DOHH2 (cell line): ENCODE measurements at regions not wholly inside any gene's neighbourhood (a gene's known extent, or its start where the extent isn't known, plus 50 kb on each side); places are given as distances from the start of the nearest gene placed in this dataset.

Experiments
- H3F3A ChIP-seq: fragments of 200-600 bp; sonication (generic), shearing (Covaris generic); 2 replicates; pipeline ENCODE4 v1.6.0; 2016; ENCODE audit warnings: antibody characterized with exemption, mild to moderate bottlenecking; ENCODE audit not compliant: control insufficient read depth, insufficient read depth
- H3K27ac ChIP-seq: fragments of 200-600 bp; sonication (generic); 2 replicates; pipeline ENCODE4 v1.5.1; 2014; ENCODE audit warnings: low read depth, mild to moderate bottlenecking, low read length, moderate library complexity
- H3K27me3 ChIP-seq: fragments of 200-600 bp; sonication (generic); 2 replicates; pipeline ENCODE4 v1.6.1; 2014; ENCODE audit warnings: mild to moderate bottlenecking, low read length, mixed read lengths; ENCODE audit not compliant: control insufficient read depth
- H3K36me3 ChIP-seq: fragments of 200-600 bp; sonication (generic); 2 replicates; pipeline ENCODE4 v1.6.1; 2014; ENCODE audit warnings: mild to moderate bottlenecking, low read length, moderate library complexity, mixed read lengths; ENCODE audit not compliant: control insufficient read depth
- H3K4me1 ChIP-seq: fragments of 200-600 bp; sonication (generic); 2 replicates; pipeline ENCODE4 v1.6.1; 2014; ENCODE audit warnings: mild to moderate bottlenecking, low read length, mixed read lengths; ENCODE audit not compliant: control insufficient read depth
- H3K4me2 ChIP-seq: fragments of 200-600 bp; sonication (generic); 2 replicates; pipeline ENCODE4 v1.6.0; 2014; ENCODE audit warnings: mild to moderate bottlenecking, low read length, moderate library complexity
- H3K4me3 ChIP-seq: fragments of 200-600 bp; sonication (generic); 2 replicates; pipeline ENCODE4 v1.5.1; 2014; ENCODE audit warnings: mild to moderate bottlenecking, low read length, mixed read lengths
- H3K79me2 ChIP-seq: fragments of 200-600 bp; sonication (generic); 2 replicates; pipeline ENCODE4 v1.6.1; 2014; ENCODE audit warnings: mild to moderate bottlenecking, low read length, mixed read lengths; ENCODE audit not compliant: control insufficient read depth
- H3K9me2 ChIP-seq: fragments of 200-600 bp; sonication (generic); replicated peaks from 2 replicates; pipeline ENCODE4 v1.6.1; 2014; ENCODE audit warnings: mild to moderate bottlenecking, low read length, mixed read lengths; ENCODE audit not compliant: control insufficient read depth
- H3K9me3 ChIP-seq: fragments of 200-600 bp; sonication (generic); 2 replicates; pipeline ENCODE4 v1.6.1; 2014; ENCODE audit warnings: antibody characterized with exemption, low read length, mixed read lengths; ENCODE audit not compliant: control insufficient read depth, insufficient read depth
- H4K20me1 ChIP-seq: fragments of 200-600 bp; sonication (generic); 2 replicates; pipeline ENCODE4 v1.6.0; 2014; ENCODE audit warnings: low read depth, mild to moderate bottlenecking, antibody characterized with exemption, low read length, moderate library complexity; ENCODE audit not compliant: control insufficient read depth, insufficient read depth
- EZH2phosphoT487 ChIP-seq: fragments of 200-600 bp; sonication (generic); IDR thresholded peaks from 2 replicates; pipeline ENCODE4 v1.6.1; 2017; ENCODE audit warnings: borderline replicate concordance, mild to moderate bottlenecking, antibody characterized with exemption, low read length, moderate library complexity, mixed read lengths
- TF ChIP-seq, protein P1 (sequence below): fragments of 200-600 bp; sonication (generic); IDR thresholded peaks from one replicate; pipeline ENCODE4 v1.5.1; 2014; ENCODE audit warnings: antibody characterized with exemption, mild to moderate bottlenecking, low read depth, low read length; ENCODE audit not compliant: poor library complexity, severe bottlenecking

DNA sequence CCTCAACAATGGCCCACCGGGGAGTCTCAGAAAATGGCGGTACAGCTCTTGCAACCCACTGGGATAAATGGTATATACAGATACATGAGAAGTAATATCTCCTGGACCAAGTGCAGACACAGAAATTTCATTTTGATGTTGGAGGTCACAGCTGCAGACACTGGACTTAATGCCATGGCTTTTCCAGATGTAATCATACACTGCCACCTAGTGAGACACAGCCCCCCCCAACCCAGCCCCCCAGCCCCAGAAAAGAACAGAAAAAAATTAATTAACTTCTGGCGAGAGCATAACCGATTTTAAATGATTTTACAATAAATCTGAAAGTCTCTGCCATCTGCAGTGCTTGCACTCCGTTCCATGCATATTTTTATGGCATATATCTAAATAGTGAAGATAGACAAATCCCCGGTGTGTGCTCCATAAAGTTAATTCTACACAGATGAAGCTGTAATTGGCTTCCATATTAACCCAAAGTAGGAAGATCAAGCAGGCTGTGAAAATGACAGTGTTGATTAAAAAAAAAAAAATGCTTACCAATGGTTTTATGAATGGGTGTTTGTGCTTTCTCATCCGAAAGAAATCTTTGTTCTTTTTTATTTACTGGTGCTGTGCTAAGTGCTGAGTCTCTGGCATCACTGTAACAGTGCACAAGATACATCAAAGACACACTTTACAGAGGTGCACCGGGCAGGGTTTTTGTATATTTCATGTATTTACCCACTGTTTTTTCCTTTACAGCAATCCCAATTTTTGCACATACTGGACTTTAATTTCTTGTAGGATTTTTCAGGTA is 804.1 kb downstream of the TFAP2A start:
- H3K4me2 ChIP-seq: no peak overlapping the region
- H3K79me2 ChIP-seq: no peaks in the 10 kb centered on the region
- no peaks in the 10 kb centered on the region for H3K4me1 ChIP-seq
- H3K4me3 ChIP-seq: no peak overlapping the region
- H3F3A ChIP-seq: no peaks in the 10 kb centered on the region
- H4K20me1 ChIP-seq: no peaks in the 10 kb centered on the region
- H3K36me3 ChIP-seq: no peaks in the 10 kb centered on the region
- no peaks in the 10 kb centered on the region for H3K9me3 ChIP-seq
- H3K27ac ChIP-seq: no peak overlapping the region
- H3K9me2 ChIP-seq: no peaks in the 10 kb centered on the region
- H3K27me3 ChIP-seq: no peaks in the 10 kb centered on the region
- TF ChIP-seq EZH2phosphoT487: no peak
- TF ChIP-seq, protein P1, sequence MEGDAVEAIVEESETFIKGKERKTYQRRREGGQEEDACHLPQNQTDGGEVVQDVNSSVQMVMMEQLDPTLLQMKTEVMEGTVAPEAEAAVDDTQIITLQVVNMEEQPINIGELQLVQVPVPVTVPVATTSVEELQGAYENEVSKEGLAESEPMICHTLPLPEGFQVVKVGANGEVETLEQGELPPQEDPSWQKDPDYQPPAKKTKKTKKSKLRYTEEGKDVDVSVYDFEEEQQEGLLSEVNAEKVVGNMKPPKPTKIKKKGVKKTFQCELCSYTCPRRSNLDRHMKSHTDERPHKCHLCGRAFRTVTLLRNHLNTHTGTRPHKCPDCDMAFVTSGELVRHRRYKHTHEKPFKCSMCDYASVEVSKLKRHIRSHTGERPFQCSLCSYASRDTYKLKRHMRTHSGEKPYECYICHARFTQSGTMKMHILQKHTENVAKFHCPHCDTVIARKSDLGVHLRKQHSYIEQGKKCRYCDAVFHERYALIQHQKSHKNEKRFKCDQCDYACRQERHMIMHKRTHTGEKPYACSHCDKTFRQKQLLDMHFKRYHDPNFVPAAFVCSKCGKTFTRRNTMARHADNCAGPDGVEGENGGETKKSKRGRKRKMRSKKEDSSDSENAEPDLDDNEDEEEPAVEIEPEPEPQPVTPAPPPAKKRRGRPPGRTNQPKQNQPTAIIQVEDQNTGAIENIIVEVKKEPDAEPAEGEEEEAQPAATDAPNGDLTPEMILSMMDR: no peak

DNA sequence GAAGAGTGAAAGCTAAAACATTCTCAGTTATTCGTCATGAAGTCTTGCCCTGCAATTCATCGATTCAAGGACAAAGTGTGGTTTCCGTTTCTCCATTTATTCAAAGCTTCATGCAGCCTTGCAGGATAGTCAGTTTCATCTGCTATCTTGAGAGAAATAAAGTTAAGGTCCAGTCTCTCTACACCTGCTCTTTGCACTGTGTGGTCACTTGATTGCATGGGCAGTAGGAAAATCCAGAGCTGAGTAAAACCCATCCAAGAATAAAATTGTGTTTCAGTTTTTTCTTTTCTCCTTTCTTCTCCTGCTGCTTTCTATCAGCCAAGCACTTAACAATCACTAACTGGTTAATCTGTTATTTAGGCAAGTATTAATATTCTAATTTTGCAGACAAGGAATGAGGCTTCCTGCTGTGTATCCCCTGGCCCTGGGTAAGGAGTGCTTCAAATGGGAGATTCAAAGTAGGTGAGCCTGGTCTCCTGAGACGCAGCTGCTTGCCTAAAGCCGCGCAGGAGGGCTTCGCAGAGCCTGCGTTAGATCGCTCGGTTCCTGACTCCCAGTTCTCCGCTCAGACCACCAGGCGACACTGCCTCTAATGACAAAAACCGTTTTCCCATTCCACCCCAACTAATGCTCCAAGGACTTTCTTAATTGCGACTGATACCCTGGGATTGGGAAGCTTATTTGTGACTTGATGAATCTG is 808.3 kb downstream of the TFAP2A start:
- H4K20me1 ChIP-seq: no peaks in the 10 kb centered on the region
- TF ChIP-seq, protein P1: no peak
- no peak for TF ChIP-seq EZH2phosphoT487
- H3K79me2 ChIP-seq: no peaks in the 10 kb centered on the region
- H3K4me2 ChIP-seq: no peak overlapping the region
- H3K36me3 ChIP-seq: no peaks in the 10 kb centered on the region
- H3K27me3 ChIP-seq: no peaks in the 10 kb centered on the region
- no peaks in the 10 kb centered on the region for H3K4me1 ChIP-seq
- H3K4me3 ChIP-seq: no peak overlapping the region
- no peaks in the 10 kb centered on the region for H3K9me2 ChIP-seq
- no peaks in the 10 kb centered on the region for H3F3A ChIP-seq
- no peak overlapping the region for H3K27ac ChIP-seq
- no peaks in the 10 kb centered on the region for H3K9me3 ChIP-seq

DNA sequence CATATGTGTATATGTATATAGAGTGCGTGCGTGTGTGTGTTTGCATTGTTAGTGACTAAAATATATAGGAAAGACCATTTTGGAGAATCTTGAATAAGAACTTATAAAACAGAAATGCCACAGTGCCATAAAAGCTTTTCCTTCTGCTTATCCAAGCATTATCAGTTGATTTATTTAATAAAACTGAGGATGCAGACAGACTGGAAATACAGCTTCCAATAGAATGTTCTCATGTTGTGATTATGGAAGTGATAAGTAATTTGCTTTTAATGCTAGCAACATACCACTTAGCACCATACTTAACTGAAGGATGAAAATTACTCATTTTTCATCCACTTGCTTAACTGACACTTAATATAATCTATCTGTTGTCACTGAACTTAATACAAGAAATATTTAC is 820.1 kb downstream of the TFAP2A start:
- Histone ChIP-seq H3K36me3 (no peaks in the 10 kb centered on the region), H3F3A (no peaks in the 10 kb centered on the region), H3K79me2 (no peaks in the 10 kb centered on the region), H3K4me1 (no peaks in the 10 kb centered on the region), H3K4me3 (no peak overlapping the region), H4K20me1 (no peaks in the 10 kb centered on the region), H3K27ac (no peak overlapping the region), H3K27me3 (no peaks in the 10 kb centered on the region), H3K4me2 (no peak overlapping the region), H3K9me3 (no peaks in the 10 kb centered on the region), H3K9me2 (no peaks in the 10 kb centered on the region)
- TF ChIP-seq, protein P1: no peak
